ENCODE measurements at regions not wholly inside any gene's neighbourhood (a gene's known extent, or its start where the extent isn't known, plus 50 kb on each side); places are given as distances from the start of the nearest gene placed in this dataset.

DNA sequence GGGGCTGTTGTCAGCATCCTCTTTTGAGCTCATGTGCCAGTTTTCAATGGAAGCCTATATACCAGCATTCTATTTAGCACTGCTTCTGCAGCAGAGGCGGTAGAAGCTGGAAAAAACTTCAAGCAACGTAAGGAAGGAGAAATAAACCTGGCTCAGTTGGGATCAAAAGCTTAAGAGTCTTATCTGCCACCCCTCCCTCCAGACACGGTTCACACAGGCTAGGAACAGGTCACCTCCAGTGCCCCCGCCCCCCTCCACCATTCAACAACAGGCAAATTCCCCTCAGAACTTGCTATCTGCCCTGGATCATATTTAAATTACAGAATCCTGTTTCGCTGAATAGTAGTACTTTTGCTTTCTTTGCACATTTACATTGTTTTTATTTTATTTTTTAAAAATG lies 384.8 kb upstream of the PKDCC start:
- H3K4me3 ChIP-seq (ENCODE audit: low read depth, low read length) = no peak overlapping the region
- DNase-seq (ENCODE audit: low read depth) = no peak
- TF ChIP-seq, protein P1, sequence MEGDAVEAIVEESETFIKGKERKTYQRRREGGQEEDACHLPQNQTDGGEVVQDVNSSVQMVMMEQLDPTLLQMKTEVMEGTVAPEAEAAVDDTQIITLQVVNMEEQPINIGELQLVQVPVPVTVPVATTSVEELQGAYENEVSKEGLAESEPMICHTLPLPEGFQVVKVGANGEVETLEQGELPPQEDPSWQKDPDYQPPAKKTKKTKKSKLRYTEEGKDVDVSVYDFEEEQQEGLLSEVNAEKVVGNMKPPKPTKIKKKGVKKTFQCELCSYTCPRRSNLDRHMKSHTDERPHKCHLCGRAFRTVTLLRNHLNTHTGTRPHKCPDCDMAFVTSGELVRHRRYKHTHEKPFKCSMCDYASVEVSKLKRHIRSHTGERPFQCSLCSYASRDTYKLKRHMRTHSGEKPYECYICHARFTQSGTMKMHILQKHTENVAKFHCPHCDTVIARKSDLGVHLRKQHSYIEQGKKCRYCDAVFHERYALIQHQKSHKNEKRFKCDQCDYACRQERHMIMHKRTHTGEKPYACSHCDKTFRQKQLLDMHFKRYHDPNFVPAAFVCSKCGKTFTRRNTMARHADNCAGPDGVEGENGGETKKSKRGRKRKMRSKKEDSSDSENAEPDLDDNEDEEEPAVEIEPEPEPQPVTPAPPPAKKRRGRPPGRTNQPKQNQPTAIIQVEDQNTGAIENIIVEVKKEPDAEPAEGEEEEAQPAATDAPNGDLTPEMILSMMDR (conservative IDR thresholded peaks at IDR 0.05; ENCODE audit: low read depth, low read length) = no peak

DNA sequence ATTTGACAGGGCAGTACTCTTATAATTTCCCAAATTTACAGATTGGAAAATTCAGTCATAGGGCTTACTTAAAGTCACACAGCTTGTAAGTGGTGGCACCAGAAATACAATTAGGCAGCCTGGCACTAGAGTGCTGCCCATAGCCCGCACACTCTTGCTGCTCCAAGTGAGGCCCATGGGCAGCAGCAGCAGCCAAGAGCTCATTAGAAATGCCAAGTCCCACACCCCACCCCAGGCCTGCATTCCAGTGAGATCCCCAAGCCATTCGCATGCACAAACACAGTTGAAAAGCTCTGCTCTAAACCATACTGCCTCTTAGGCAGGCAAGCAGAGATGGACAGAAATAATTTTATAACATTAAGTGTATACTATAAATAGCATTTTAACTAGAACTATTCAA lies 379.3 kb upstream of the PKDCC start:
- H3K4me3 ChIP-seq (ENCODE audit: low read depth, low read length) = no peak overlapping the region
- DNase-seq (ENCODE audit: low read depth) = no peak
- TF ChIP-seq, protein P1 (conservative IDR thresholded peaks at IDR 0.05; ENCODE audit: low read depth, low read length) = no peak

DNA sequence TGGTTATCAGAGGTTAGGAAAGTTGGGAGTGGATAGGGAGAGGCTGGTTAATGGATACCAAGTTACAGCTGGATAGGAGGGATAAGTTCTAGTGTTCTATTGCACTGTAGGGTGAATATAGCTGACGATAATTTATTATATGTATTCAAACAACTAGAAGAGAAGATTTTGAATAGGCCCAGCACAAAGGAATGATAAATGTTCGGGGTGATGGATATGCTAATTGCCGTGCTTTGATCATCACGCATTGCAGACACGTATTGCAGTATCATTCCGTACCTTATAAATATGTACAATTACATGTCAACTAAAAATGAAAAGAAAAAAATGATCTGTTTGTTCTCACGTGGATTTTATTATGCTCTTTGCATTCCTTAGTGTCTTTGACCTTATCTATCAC lies 369.2 kb upstream of the PKDCC start:
- TF ChIP-seq, protein P1 (conservative IDR thresholded peaks at IDR 0.05; ENCODE audit: low read depth, low read length) = no peak
- no peak overlapping the region for H3K4me3 ChIP-seq (ENCODE audit: low read depth, low read length)
- DNase-seq (ENCODE audit: low read depth) = no peak

DNA sequence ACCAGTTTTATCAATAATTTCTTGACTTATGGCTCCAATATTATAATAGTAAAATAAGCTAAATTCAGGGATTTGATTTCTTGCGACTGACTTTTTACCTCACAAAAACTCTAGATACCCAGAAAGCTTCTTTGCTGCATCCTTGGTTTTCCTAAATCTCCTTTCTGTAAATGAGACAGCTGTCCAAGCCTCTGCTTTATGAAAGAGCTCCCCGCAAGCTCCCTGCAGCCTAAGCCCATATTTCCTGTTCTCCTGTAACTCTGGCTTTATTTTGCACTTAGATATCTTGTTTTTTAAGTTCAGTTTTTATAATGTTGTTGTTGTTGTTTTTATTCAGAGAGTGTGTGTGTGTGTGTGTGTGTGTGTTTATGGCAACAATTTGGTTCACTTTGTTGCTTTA lies 361.7 kb upstream of the PKDCC start:
- no peak for DNase-seq (ENCODE audit: low read depth)
- no peak overlapping the region for H3K4me3 ChIP-seq (ENCODE audit: low read depth, low read length)
- TF ChIP-seq, protein P1 (conservative IDR thresholded peaks at IDR 0.05; ENCODE audit: low read depth, low read length) = no peak

DNA sequence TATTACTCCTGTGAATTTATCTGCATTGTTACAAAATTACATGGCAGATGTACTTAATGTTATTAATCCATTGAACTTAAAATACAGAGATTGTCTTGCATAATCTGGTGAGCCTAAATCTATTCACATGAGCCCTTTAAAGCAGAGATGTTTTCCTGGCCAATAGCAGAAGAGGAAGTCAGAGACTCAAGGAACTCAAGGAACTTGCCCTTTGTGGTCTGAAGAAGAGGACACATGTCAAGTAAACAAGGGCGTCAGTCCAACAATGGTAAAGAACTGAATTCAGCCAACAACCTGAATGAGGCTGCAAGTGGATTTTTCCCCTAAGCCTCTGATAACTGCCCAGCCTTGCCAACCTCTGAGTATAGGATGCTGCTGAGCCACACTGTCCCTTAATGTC lies 356.3 kb upstream of the PKDCC start:
- no peak for DNase-seq (ENCODE audit: low read depth)
- TF ChIP-seq, protein P1 (conservative IDR thresholded peaks at IDR 0.05; ENCODE audit: low read depth, low read length) = no peak
- H3K4me3 ChIP-seq (ENCODE audit: low read depth, low read length) = no peak overlapping the region

DNA sequence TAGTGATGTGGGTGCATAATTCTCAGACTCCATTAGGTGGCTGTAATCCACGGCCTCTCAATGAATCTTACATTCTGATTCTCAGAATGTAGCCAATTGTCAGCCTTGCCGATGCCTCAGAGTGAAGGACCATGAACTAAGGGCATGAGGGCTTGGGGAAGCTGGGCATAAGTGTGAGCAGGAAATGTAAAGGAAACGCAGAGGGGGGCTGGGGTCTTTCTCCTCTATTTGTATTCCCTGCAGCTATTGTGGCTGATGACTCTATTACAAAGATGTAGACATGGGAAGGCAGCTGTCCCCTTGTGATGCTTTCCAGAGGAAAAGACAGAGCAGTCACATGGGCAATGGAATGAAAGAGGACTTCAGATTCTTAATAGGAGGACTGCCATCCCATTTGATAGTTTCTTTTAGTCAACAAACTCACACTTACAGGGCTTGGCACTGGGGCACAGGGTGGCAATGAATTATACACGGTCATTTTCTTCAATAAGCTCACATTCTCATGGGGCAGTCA lies 353.2 kb upstream of the PKDCC start:
- H3K4me3 ChIP-seq (ENCODE audit: low read depth, low read length) = no peak overlapping the region
- no peak for DNase-seq (ENCODE audit: low read depth)
- TF ChIP-seq, protein P1 (conservative IDR thresholded peaks at IDR 0.05; ENCODE audit: low read depth, low read length) = no peak
